Sigmoid colon (tissue), 6 donors: ENCODE measurements at regions not wholly inside any gene's neighbourhood (a gene's known extent, or its start where the extent isn't known, plus 50 kb on each side); places are given as distances from the start of the nearest gene placed in this dataset.

Source experiments
- DNase-seq: peaks from one replicate; pipeline ENCODE4 v3.0.0-alpha.2; 2019
- H3K27ac ChIP-seq, 4 donors: fragments of 200-600 bp; sonication (generic); one replicate each; pipeline ENCODE4 v1.5.1; 2016 to 2019; ENCODE audit warnings: mild to moderate bottlenecking in 1 of 4
- H3K27me3 ChIP-seq, 3 donors: fragments of 200-600 bp; sonication (generic); one replicate each; pipeline ENCODE4 v1.5.1; 2019; ENCODE audit warnings: mild to moderate bottlenecking in 1 of 3
- H3K36me3 ChIP-seq, 4 donors: fragments of 200-600 bp; sonication (generic); one replicate each; pipeline ENCODE4 v1.5.1; 2016 to 2019
- H3K4me1 ChIP-seq, 4 donors: fragments of 200-600 bp; sonication (generic); one replicate each; pipeline ENCODE4 v1.5.1; 2017 to 2019
- H3K4me3 ChIP-seq, 4 donors: fragments of 200-600 bp; sonication (generic); one replicate each; pipeline ENCODE4 v1.5.1; 2017 to 2019; ENCODE audit warnings: mild to moderate bottlenecking in 2 of 4, moderate library complexity in 1 of 4
- H3K9me3 ChIP-seq, 4 donors: fragments of 200-600 bp in 3 of 4; sonication (generic) in 3 of 4; one replicate each; pipeline versions ENCODE4 v1.5.1 to v1.6.1; 2013 to 2019
- EP300 ChIP-seq, 4 donors: sonication (generic); formaldehyde crosslinking; IDR thresholded peaks; one replicate each; pipeline ENCODE4 v1.6.1; 2017; ENCODE audit warnings: antibody characterized with exemption in 4 of 4
- POLR2A ChIP-seq, 2 donors: fragments of 450-650 bp; IDR thresholded peaks; one replicate each; pipeline ENCODE4 v1.6.1; 2016; ENCODE audit warnings: antibody characterized with exemption in 2 of 2, mild to moderate bottlenecking in 2 of 2, moderate library complexity in 2 of 2
- POLR2AphosphoS5 ChIP-seq, 4 donors: sonication (generic); formaldehyde crosslinking; IDR thresholded peaks; one replicate each; pipeline ENCODE4 v1.6.1; 2017; ENCODE audit warnings: antibody characterized with exemption in 4 of 4
- WGBS, 2 donors: extraction: QIAGEN DNeasy Blood & Tissue Kit; methylation state at CpG; one replicate each; pipeline ENCODE4 v1.1.7; 2013; 5-methylcytosine and 5-hydroxymethylcytosine counted together
- intact Hi-C: fragments of 100-400 bp; cut with DNase I; formaldehyde crosslinking; loops from one replicate; pipeline ENCODE4 v1.15.1; 2023
- TF ChIP-seq, protein P1 (sequence below), 4 experiments: fragments of 450-650 bp in 3 of 4; fragments of 200-600 bp in 1 of 4; IDR thresholded peaks; one replicate each; pipeline ENCODE4 v1.5.1; 2016 to 2019; ENCODE audit warnings: antibody characterized with exemption in 4 of 4, mild to moderate bottlenecking in 3 of 4, moderate library complexity in 2 of 4
- donor health status: healthy with polysubstance abuse.
- donor health status: healthy.

- no peaks in the 10 kb centered on the region for H3K36me3 ChIP-seq
- 87 to 94% methylated on average over 3 of the region's 3 CpGs for WGBS, 2 donors
Measured at GRCh38 chr6:113707194-113707593, 150.0 kb upstream of the MARCKS start.

GRCh38 chr6:113709936-113710509 is 147.1 kb upstream of the MARCKS start:
- TF ChIP-seq POLR2AphosphoS5 (IDR thresholded peaks at IDR 0.05) (no peak), POLR2A (IDR thresholded peaks at IDR 0.05) (no peak), EP300 (IDR thresholded peaks at IDR 0.05) (no peak)
- Histone ChIP-seq H3K9me3 (no peaks in the 10 kb centered on the region), H3K27ac (no peak overlapping the region), H3K36me3 (no peaks in the 10 kb centered on the region), H3K27me3 (no peaks in the 10 kb centered on the region), H3K4me3 (no peak overlapping the region), H3K4me1 (peaks cover 0 to 8% (median 0%) of the 10 kb centered on the region in 4 donors)
- intact Hi-C loops: no loop called here
- WGBS, 2 donors: 14 to 62% methylated on average over 6 of the region's 6 CpGs
- DNase-seq: no peak

More at GRCh38 chr6:113707194-113707593, 150.0 kb upstream of the MARCKS start:
- intact Hi-C loops: no loop called here
- no peak overlapping the region for H3K4me3 ChIP-seq
- H3K4me1 ChIP-seq: peaks cover 0 to 8% (median 0%) of the 10 kb centered on the region in 4 donors
- H3K27ac ChIP-seq: no peak overlapping the region
- DNase-seq: no peak
- H3K27me3 ChIP-seq: no peaks in the 10 kb centered on the region
- H3K9me3 ChIP-seq: no peaks in the 10 kb centered on the region
- TF ChIP-seq POLR2AphosphoS5 (IDR thresholded peaks at IDR 0.05) (no peak), POLR2A (IDR thresholded peaks at IDR 0.05) (no peak), EP300 (IDR thresholded peaks at IDR 0.05) (no peak)
- TF ChIP-seq, protein P1, sequence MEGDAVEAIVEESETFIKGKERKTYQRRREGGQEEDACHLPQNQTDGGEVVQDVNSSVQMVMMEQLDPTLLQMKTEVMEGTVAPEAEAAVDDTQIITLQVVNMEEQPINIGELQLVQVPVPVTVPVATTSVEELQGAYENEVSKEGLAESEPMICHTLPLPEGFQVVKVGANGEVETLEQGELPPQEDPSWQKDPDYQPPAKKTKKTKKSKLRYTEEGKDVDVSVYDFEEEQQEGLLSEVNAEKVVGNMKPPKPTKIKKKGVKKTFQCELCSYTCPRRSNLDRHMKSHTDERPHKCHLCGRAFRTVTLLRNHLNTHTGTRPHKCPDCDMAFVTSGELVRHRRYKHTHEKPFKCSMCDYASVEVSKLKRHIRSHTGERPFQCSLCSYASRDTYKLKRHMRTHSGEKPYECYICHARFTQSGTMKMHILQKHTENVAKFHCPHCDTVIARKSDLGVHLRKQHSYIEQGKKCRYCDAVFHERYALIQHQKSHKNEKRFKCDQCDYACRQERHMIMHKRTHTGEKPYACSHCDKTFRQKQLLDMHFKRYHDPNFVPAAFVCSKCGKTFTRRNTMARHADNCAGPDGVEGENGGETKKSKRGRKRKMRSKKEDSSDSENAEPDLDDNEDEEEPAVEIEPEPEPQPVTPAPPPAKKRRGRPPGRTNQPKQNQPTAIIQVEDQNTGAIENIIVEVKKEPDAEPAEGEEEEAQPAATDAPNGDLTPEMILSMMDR (IDR thresholded peaks at IDR 0.05): no peak

GRCh38 chr6:113713665-113714064 is 143.5 kb upstream of the MARCKS start:
- intact Hi-C loops: no loop called here
- Histone ChIP-seq H3K4me3 (no peak overlapping the region), H3K27me3 (no peaks in the 10 kb centered on the region), H3K36me3 (no peaks in the 10 kb centered on the region), H3K27ac (no peak overlapping the region), H3K4me1 (peaks cover 0 to 8% (median 0%) of the 10 kb centered on the region in 4 donors), H3K9me3 (no peaks in the 10 kb centered on the region)
- no peak for DNase-seq
- 62 to 93% methylated on average over 2 of the region's 2 CpGs for WGBS, 2 donors
- no peak for TF ChIP-seq POLR2A (IDR thresholded peaks at IDR 0.05)
- TF ChIP-seq, protein P1 (IDR thresholded peaks at IDR 0.05): no peak
- no peak for TF ChIP-seq POLR2AphosphoS5 (IDR thresholded peaks at IDR 0.05)
- no peak for TF ChIP-seq EP300 (IDR thresholded peaks at IDR 0.05)

DNA sequence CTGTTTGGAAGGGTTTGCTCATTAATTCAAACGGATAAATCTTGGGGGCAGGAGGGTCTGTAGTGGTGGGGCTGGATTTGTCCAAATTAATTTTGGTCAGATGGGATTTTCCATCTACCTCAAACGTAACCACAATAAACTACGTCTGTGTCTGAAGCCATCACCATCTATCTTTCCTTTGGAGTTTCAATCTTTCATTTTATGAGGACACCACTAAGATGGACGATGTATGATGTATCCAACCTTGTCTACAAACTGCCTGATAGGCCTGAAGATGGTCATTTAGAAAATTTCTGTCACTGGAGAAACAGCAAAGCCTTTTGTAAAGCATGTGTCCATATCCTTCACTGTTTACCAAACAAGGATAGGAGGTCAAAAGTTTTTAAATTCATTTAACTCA is 138.6 kb upstream of the MARCKS start:
- no peaks in the 10 kb centered on the region for H3K36me3 ChIP-seq
- H3K4me1 ChIP-seq: no peaks in the 10 kb centered on the region
- WGBS, 2 donors: 68 to 78% methylated on average over 4 of the region's 4 CpGs
- no peak overlapping the region for H3K27ac ChIP-seq
- no peak overlapping the region for H3K4me3 ChIP-seq
- intact Hi-C loops: no loop called here
- no peaks in the 10 kb centered on the region for H3K27me3 ChIP-seq
- H3K9me3 ChIP-seq: no peaks in the 10 kb centered on the region
- DNase-seq: no peak
- no peak for TF ChIP-seq EP300 (IDR thresholded peaks at IDR 0.05)
- TF ChIP-seq, protein P1 (IDR thresholded peaks at IDR 0.05): no peak
- TF ChIP-seq POLR2AphosphoS5 (IDR thresholded peaks at IDR 0.05): no peak
- no peak for TF ChIP-seq POLR2A (IDR thresholded peaks at IDR 0.05)

- 21 to 69% methylated on average over 2 of the region's 2 CpGs for WGBS, 2 donors
- H3K4me3 ChIP-seq: no peak overlapping the region
- intact Hi-C loops: no loop called here
- no peaks in the 10 kb centered on the region for H3K9me3 ChIP-seq
- H3K27me3 ChIP-seq: no peaks in the 10 kb centered on the region
- no peak for DNase-seq
- no peak for TF ChIP-seq EP300 (IDR thresholded peaks at IDR 0.05)
- TF ChIP-seq POLR2AphosphoS5 (IDR thresholded peaks at IDR 0.05): no peak
- TF ChIP-seq, protein P1 (IDR thresholded peaks at IDR 0.05): no peak
- no peak for TF ChIP-seq POLR2A (IDR thresholded peaks at IDR 0.05)
- H3K27ac ChIP-seq: no peak overlapping the region
- H3K36me3 ChIP-seq: no peaks in the 10 kb centered on the region
- H3K4me1 ChIP-seq: no peaks in the 10 kb centered on the region
Measured at GRCh38 chr6:113719064-113719463, 138.1 kb upstream of the MARCKS start.
